IMR-90 (cell line): ENCODE measurements at regions not wholly inside any gene's neighbourhood (a gene's known extent, or its start where the extent isn't known, plus 50 kb on each side); places are given as distances from the start of the nearest gene placed in this dataset.

Source experiments
- CEBPB ChIP-seq: IDR thresholded peaks from 2 replicates; pipeline ENCODE4 v1.6.1; 2012; ENCODE audit warnings: low read depth, low read length, improper control_type of control experiment
- TF ChIP-seq, protein P1 (sequence below): conservative IDR thresholded peaks from 2 replicates; pipeline ENCODE4 v1.5.1; 2012; ENCODE audit warnings: mild to moderate bottlenecking, low read depth, low read length, improper control_type of control experiment

DNA sequence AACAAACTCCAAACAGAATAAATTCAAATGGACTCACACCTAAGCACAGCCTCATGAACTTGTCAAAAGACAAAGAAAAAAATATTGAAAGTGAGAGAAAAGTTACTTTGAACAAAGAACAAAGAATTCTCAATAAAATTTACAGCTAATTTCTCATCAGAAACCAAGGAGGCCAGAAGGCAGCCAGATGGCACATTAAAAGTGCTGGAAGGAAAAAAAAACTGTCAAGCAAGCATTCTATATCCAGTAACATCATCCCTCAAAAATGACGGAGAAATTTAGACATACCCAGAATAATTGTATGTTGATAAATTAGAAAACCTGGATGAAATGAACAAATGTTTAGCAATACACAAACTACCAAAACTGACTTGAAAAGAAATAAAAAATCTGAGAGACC is 129.8 kb upstream of the UQCRFS1 start:
- TF ChIP-seq, protein P1, sequence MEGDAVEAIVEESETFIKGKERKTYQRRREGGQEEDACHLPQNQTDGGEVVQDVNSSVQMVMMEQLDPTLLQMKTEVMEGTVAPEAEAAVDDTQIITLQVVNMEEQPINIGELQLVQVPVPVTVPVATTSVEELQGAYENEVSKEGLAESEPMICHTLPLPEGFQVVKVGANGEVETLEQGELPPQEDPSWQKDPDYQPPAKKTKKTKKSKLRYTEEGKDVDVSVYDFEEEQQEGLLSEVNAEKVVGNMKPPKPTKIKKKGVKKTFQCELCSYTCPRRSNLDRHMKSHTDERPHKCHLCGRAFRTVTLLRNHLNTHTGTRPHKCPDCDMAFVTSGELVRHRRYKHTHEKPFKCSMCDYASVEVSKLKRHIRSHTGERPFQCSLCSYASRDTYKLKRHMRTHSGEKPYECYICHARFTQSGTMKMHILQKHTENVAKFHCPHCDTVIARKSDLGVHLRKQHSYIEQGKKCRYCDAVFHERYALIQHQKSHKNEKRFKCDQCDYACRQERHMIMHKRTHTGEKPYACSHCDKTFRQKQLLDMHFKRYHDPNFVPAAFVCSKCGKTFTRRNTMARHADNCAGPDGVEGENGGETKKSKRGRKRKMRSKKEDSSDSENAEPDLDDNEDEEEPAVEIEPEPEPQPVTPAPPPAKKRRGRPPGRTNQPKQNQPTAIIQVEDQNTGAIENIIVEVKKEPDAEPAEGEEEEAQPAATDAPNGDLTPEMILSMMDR = no peak
- no peak for TF ChIP-seq CEBPB
